Neural cell (in vitro differentiated cells): ENCODE measurements at regions not wholly inside any gene's neighbourhood (a gene's known extent, or its start where the extent isn't known, plus 50 kb on each side); places are given as distances from the start of the nearest gene placed in this dataset.

ENCODE experiments used
- H2AFZ ChIP-seq: fragments of 200-600, 300-800 bp; sonication (generic), shearing (Covaris generic); 2 replicates; pipeline ENCODE4 v1.6.0; 2014; ENCODE audit warnings: low read depth, mild to moderate bottlenecking, antibody characterized with exemption, low read length, moderate library complexity
- H3F3A ChIP-seq: fragments of 200-600 bp; shearing (Covaris generic); 2 replicates; pipeline ENCODE4 v1.6.1; 2016; ENCODE audit warnings: mild to moderate bottlenecking, moderate library complexity, mixed read lengths, antibody characterized with exemption, low read length; ENCODE audit not compliant: insufficient read depth, poor library complexity, severe bottlenecking
- H3K27ac ChIP-seq: fragments of 200-600, 300-800 bp; sonication (generic), shearing (Covaris generic); 2 replicates; pipeline ENCODE4 v1.5.1; 2014; ENCODE audit warnings: mild to moderate bottlenecking, low read length, moderate library complexity
- H3K27me3 ChIP-seq: fragments of 300-800, 200-600 bp; sonication (generic), shearing (Covaris generic); 2 replicates; pipeline ENCODE4 v1.6.0; 2014; ENCODE audit warnings: mild to moderate bottlenecking, low read depth, low read length, moderate library complexity; ENCODE audit not compliant: insufficient read depth
- H3K36me3 ChIP-seq: fragments of 300-800, 200-600 bp; sonication (generic), shearing (Covaris generic); 2 replicates; pipeline ENCODE4 v1.5.1; 2014; ENCODE audit warnings: mild to moderate bottlenecking, antibody characterized with exemption, low read length, moderate library complexity; ENCODE audit not compliant: insufficient read depth
- H3K4me2 ChIP-seq: fragments of 300-800, 200-600 bp; sonication (generic), shearing (Covaris generic); 2 replicates; pipeline ENCODE4 v1.6.0; 2014; ENCODE audit warnings: mild to moderate bottlenecking, low read length
- H3K4me3 ChIP-seq: fragments of 300-800, 200-600 bp; sonication (generic), shearing (Covaris generic); 2 replicates; pipeline ENCODE4 v1.5.1; 2014; ENCODE audit warnings: mild to moderate bottlenecking, low read length, moderate library complexity
- H3K79me2 ChIP-seq: fragments of 200-600 bp; shearing (Covaris generic); replicated peaks from 2 replicates; pipeline ENCODE4 v1.6.0; 2014; ENCODE audit warnings: mild to moderate bottlenecking, low read length, moderate library complexity; ENCODE audit not compliant: insufficient read depth
- H3K9ac ChIP-seq: fragments of 300-800, 200-600 bp; sonication (generic), shearing (Covaris generic); 2 replicates; pipeline ENCODE4 v1.6.1; 2016; ENCODE audit warnings: mild to moderate bottlenecking, low read length, mixed read lengths
- H3K9me2 ChIP-seq: fragments of 200-600 bp; shearing (Covaris generic); 2 replicates; pipeline ENCODE4 v1.6.1; 2016; ENCODE audit warnings: mild to moderate bottlenecking, low read length, mixed read lengths; ENCODE audit not compliant: insufficient read depth
- H3K9me3 ChIP-seq: fragments of 200-600, 300-800 bp; sonication (generic), shearing (Covaris generic); 2 replicates; pipeline ENCODE4 v1.6.1; 2016; ENCODE audit warnings: mild to moderate bottlenecking, mixed run types, low read length, moderate library complexity, mixed read lengths
- H4K20me1 ChIP-seq: fragments of 200-600 bp; shearing (Covaris generic); 2 replicates; pipeline ENCODE4 v1.6.1; 2016; ENCODE audit warnings: mild to moderate bottlenecking, mixed run types; ENCODE audit not compliant: insufficient read depth
- CTCF ChIP-seq: fragments of 450-650 bp; IDR thresholded peaks from 2 replicates; pipeline ENCODE4 v1.5.1; 2014; ENCODE audit warnings: antibody characterized with exemption, mild to moderate bottlenecking, moderate library complexity; ENCODE audit not compliant: poor library complexity, severe bottlenecking
- EP300 ChIP-seq: fragments of 450-650 bp; conservative IDR thresholded peaks from 2 replicates; pipeline ENCODE4 v1.6.1; 2014; ENCODE audit warnings: antibody characterized with exemption, mild to moderate bottlenecking, moderate library complexity; ENCODE audit not compliant: poor library complexity, severe bottlenecking
- EZH2 ChIP-seq: fragments of 200-600, 300-800 bp; shearing (Covaris generic), sonication (generic); IDR thresholded peaks from 2 replicates; pipeline ENCODE4 v1.6.1; 2014; ENCODE audit warnings: antibody characterized with exemption, low read length, borderline replicate concordance, mild to moderate bottlenecking; ENCODE audit not compliant: insufficient read depth, poor library complexity, severe bottlenecking
- MXI1 ChIP-seq: fragments of 450-650 bp; conservative IDR thresholded peaks from 2 replicates; pipeline ENCODE4 v1.6.1; 2014; ENCODE audit warnings: antibody characterized with exemption, mild to moderate bottlenecking; ENCODE audit not compliant: poor library complexity, severe bottlenecking
- POLR2AphosphoS5 ChIP-seq: IDR thresholded peaks from 2 replicates; pipeline ENCODE4 v1.6.1; 2012
- RAD21 ChIP-seq: fragments of 450-650 bp; conservative IDR thresholded peaks from 2 replicates; pipeline ENCODE4 v1.6.1; 2014; ENCODE audit warnings: antibody characterized with exemption, mild to moderate bottlenecking, moderate library complexity
- REST ChIP-seq: IDR thresholded peaks from 2 replicates; pipeline ENCODE4 v1.6.1; 2012; ENCODE audit warnings: borderline replicate concordance
- SMC3 ChIP-seq: fragments of 450-650 bp; conservative IDR thresholded peaks from 2 replicates; pipeline ENCODE4 v1.6.1; 2014; ENCODE audit warnings: antibody characterized with exemption, mild to moderate bottlenecking, moderate library complexity; ENCODE audit not compliant: poor library complexity
- TAF1 ChIP-seq: IDR thresholded peaks from 2 replicates; pipeline ENCODE4 v1.6.1; 2012; ENCODE audit warnings: low read depth

- TF ChIP-seq CTCF = no peak
- no peak for TF ChIP-seq MXI1
- no peak for TF ChIP-seq SMC3
- no peak for TF ChIP-seq EZH2
- TF ChIP-seq POLR2AphosphoS5 = no peak
- TF ChIP-seq RAD21 = no peak
- TF ChIP-seq TAF1 = no peak
- no peak for TF ChIP-seq EP300
- TF ChIP-seq REST = no peak
- H3F3A ChIP-seq = no peaks in the 10 kb centered on the region
- H2AFZ ChIP-seq = no peak overlapping the region
Measured at GRCh38 chr13:76635232-76636230, 250.7 kb downstream of the KCTD12 start.

GRCh38 chr13:76634431-76635191 lies 251.6 kb downstream of the KCTD12 start:
- TF ChIP-seq SMC3 (no peak), MXI1 (no peak), REST (no peak), RAD21 (no peak), EZH2 (no peak), CTCF (no peak), POLR2AphosphoS5 (no peak), TAF1 (no peak), EP300 (no peak)
- Histone ChIP-seq H3K36me3 (no peaks in the 10 kb centered on the region), H3K79me2 (no peaks in the 10 kb centered on the region), H3K27me3 (no peaks in the 10 kb centered on the region), H3F3A (no peaks in the 10 kb centered on the region), H3K4me3 (no peak overlapping the region), H4K20me1 (no peaks in the 10 kb centered on the region), H3K9me2 (no peaks in the 10 kb centered on the region), H3K9me3 (no peaks in the 10 kb centered on the region), H3K9ac (no peak overlapping the region), H3K27ac (no peak overlapping the region), H3K4me2 (no peak overlapping the region), H2AFZ (no peak overlapping the region)

More at GRCh38 chr13:76635232-76636230, 250.7 kb downstream of the KCTD12 start:
- Histone ChIP-seq H3K79me2 (no peaks in the 10 kb centered on the region), H3K4me3 (no peak overlapping the region), H3K9me2 (no peaks in the 10 kb centered on the region), H3K4me2 (no peak overlapping the region), H3K27ac (no peak overlapping the region), H3K9ac (no peak overlapping the region), H3K9me3 (no peaks in the 10 kb centered on the region), H4K20me1 (no peaks in the 10 kb centered on the region), H3K27me3 (no peaks in the 10 kb centered on the region), H3K36me3 (no peaks in the 10 kb centered on the region)
